ENCODE measurements at regions not wholly inside any gene's neighbourhood (a gene's known extent, or its start where the extent isn't known, plus 50 kb on each side); places are given as distances from the start of the nearest gene placed in this dataset.
"Not testable (repeated sequence)": the region's sequence is repeated elsewhere in the genome, so short reads cannot be mapped to it uniquely, and the experiment has no call there.

GRCh38 chr6:28685960-28686359 lies 160.3 kb downstream of the GPX5 start:
- not testable (repeated sequence) for H3K4me1 ChIP-seq (ENCODE audit: control insufficient read depth, insufficient read depth, low read length); H3K27ac ChIP-seq (ENCODE audit: low read length); H3K9me3 ChIP-seq (ENCODE audit: control insufficient read depth in 2 of 2, low read length in 2 of 2); H3K4me3 ChIP-seq (ENCODE audit: low read length in 2 of 2); H3K36me3 ChIP-seq (ENCODE audit: control insufficient read depth in 2 of 2, insufficient read depth in 2 of 2, low read length in 2 of 2); H3K9ac ChIP-seq (ENCODE audit: low read length in 2 of 2); H3K27me3 ChIP-seq (ENCODE audit: control insufficient read depth in 1 of 2, insufficient read depth in 2 of 2, low read length in 2 of 2)

GRCh38 chr6:28686446-28687027 lies 160.9 kb downstream of the GPX5 start:
- H3K36me3 ChIP-seq (ENCODE audit: control insufficient read depth in 2 of 2, insufficient read depth in 2 of 2, low read length in 2 of 2); H3K9ac ChIP-seq (ENCODE audit: low read length in 2 of 2); H3K27ac ChIP-seq (ENCODE audit: low read length); H3K27me3 ChIP-seq (ENCODE audit: control insufficient read depth in 1 of 2, insufficient read depth in 2 of 2, low read length in 2 of 2); H3K4me3 ChIP-seq (ENCODE audit: low read length in 2 of 2); H3K9me3 ChIP-seq (ENCODE audit: control insufficient read depth in 2 of 2, low read length in 2 of 2); H3K4me1 ChIP-seq (ENCODE audit: control insufficient read depth, insufficient read depth, low read length): not testable (repeated sequence)

GRCh38 chr6:28687309-28687981 lies 161.8 kb downstream of the GPX5 start:
- not testable (repeated sequence) for H3K27me3 ChIP-seq (ENCODE audit: control insufficient read depth in 1 of 2, insufficient read depth in 2 of 2, low read length in 2 of 2); H3K9ac ChIP-seq (ENCODE audit: low read length in 2 of 2); H3K4me3 ChIP-seq (ENCODE audit: low read length in 2 of 2); H3K36me3 ChIP-seq (ENCODE audit: control insufficient read depth in 2 of 2, insufficient read depth in 2 of 2, low read length in 2 of 2); H3K4me1 ChIP-seq (ENCODE audit: control insufficient read depth, insufficient read depth, low read length); H3K9me3 ChIP-seq (ENCODE audit: control insufficient read depth in 2 of 2, low read length in 2 of 2); H3K27ac ChIP-seq (ENCODE audit: low read length)

- not testable (repeated sequence) for H3K9ac ChIP-seq (ENCODE audit: low read length in 2 of 2); H3K4me1 ChIP-seq (ENCODE audit: control insufficient read depth, insufficient read depth, low read length); H3K36me3 ChIP-seq (ENCODE audit: control insufficient read depth in 2 of 2, insufficient read depth in 2 of 2, low read length in 2 of 2); H3K27ac ChIP-seq (ENCODE audit: low read length); H3K4me3 ChIP-seq (ENCODE audit: low read length in 2 of 2); H3K9me3 ChIP-seq (ENCODE audit: control insufficient read depth in 2 of 2, low read length in 2 of 2)
- H3K27me3 ChIP-seq (ENCODE audit: control insufficient read depth in 1 of 2, insufficient read depth in 2 of 2, low read length in 2 of 2): peaks cover 28 to 43% of the 10 kb centered on the region in 2 donors
Observed at GRCh38 chr6:28691991-28692390, 166.3 kb downstream of the GPX5 start.

GRCh38 chr6:28693033-28693750 lies 167.5 kb downstream of the GPX5 start:
- Histone ChIP-seq H3K36me3 (ENCODE audit: control insufficient read depth in 2 of 2, insufficient read depth in 2 of 2, low read length in 2 of 2) (no peaks in the 10 kb centered on the region), H3K27ac (ENCODE audit: low read length) (no peak overlapping the region), H3K9me3 (ENCODE audit: control insufficient read depth in 2 of 2, low read length in 2 of 2) (no peaks in the 10 kb centered on the region), H3K27me3 (ENCODE audit: control insufficient read depth in 1 of 2, insufficient read depth in 2 of 2, low read length in 2 of 2) (peaks cover 35 to 45% of the 10 kb centered on the region in 2 donors), H3K4me1 (ENCODE audit: control insufficient read depth, insufficient read depth, low read length) (no peaks in the 10 kb centered on the region), H3K4me3 (ENCODE audit: low read length in 2 of 2) (no peak overlapping the region), H3K9ac (ENCODE audit: low read length in 2 of 2) (no peak overlapping the region)

GRCh38 chr6:28693751-28694443 lies 168.2 kb downstream of the GPX5 start:
- Histone ChIP-seq H3K9me3 (ENCODE audit: control insufficient read depth in 2 of 2, low read length in 2 of 2) (no peaks in the 10 kb centered on the region), H3K27me3 (ENCODE audit: control insufficient read depth in 1 of 2, insufficient read depth in 2 of 2, low read length in 2 of 2) (peaks cover 35 to 45% of the 10 kb centered on the region in 2 donors), H3K9ac (ENCODE audit: low read length in 2 of 2) (no peak overlapping the region), H3K36me3 (ENCODE audit: control insufficient read depth in 2 of 2, insufficient read depth in 2 of 2, low read length in 2 of 2) (no peaks in the 10 kb centered on the region), H3K4me3 (ENCODE audit: low read length in 2 of 2) (peak overlapping the region; percentile 1 to 40), H3K27ac (ENCODE audit: low read length) (no peak overlapping the region), H3K4me1 (ENCODE audit: control insufficient read depth, insufficient read depth, low read length) (no peaks in the 10 kb centered on the region)

- Histone ChIP-seq H3K36me3 (ENCODE audit: control insufficient read depth in 2 of 2, insufficient read depth in 2 of 2, low read length in 2 of 2) (no peaks in the 10 kb centered on the region), H3K9me3 (ENCODE audit: control insufficient read depth in 2 of 2, low read length in 2 of 2) (no peaks in the 10 kb centered on the region), H3K4me3 (ENCODE audit: low read length in 2 of 2) (no peak overlapping the region), H3K9ac (ENCODE audit: low read length in 2 of 2) (no peak overlapping the region), H3K4me1 (ENCODE audit: control insufficient read depth, insufficient read depth, low read length) (no peaks in the 10 kb centered on the region), H3K27ac (ENCODE audit: low read length) (no peak overlapping the region), H3K27me3 (ENCODE audit: control insufficient read depth in 1 of 2, insufficient read depth in 2 of 2, low read length in 2 of 2) (peaks cover 38 to 45% of the 10 kb centered on the region in 2 donors)
Observed at GRCh38 chr6:28695715-28696114, 170.0 kb downstream of the GPX5 start.

- H3K27me3 ChIP-seq (ENCODE audit: control insufficient read depth in 1 of 2, insufficient read depth in 2 of 2, low read length in 2 of 2): peaks cover 38 to 45% of the 10 kb centered on the region in 2 donors
- no peak overlapping the region for H3K9ac ChIP-seq (ENCODE audit: low read length in 2 of 2)
- H3K4me3 ChIP-seq (ENCODE audit: low read length in 2 of 2): no peak overlapping the region
- no peaks in the 10 kb centered on the region for H3K36me3 ChIP-seq (ENCODE audit: control insufficient read depth in 2 of 2, insufficient read depth in 2 of 2, low read length in 2 of 2)
- no peaks in the 10 kb centered on the region for H3K4me1 ChIP-seq (ENCODE audit: control insufficient read depth, insufficient read depth, low read length)
- no peak overlapping the region for H3K27ac ChIP-seq (ENCODE audit: low read length)
- H3K9me3 ChIP-seq (ENCODE audit: control insufficient read depth in 2 of 2, low read length in 2 of 2): no peaks in the 10 kb centered on the region
Observed at GRCh38 chr6:28696167-28696566, 170.5 kb downstream of the GPX5 start.

GRCh38 chr6:28696682-28697081 lies 171.0 kb downstream of the GPX5 start:
- H3K9ac ChIP-seq (ENCODE audit: low read length in 2 of 2): no peak overlapping the region
- no peak overlapping the region for H3K27ac ChIP-seq (ENCODE audit: low read length)
- H3K4me3 ChIP-seq (ENCODE audit: low read length in 2 of 2): no peak overlapping the region
- no peaks in the 10 kb centered on the region for H3K36me3 ChIP-seq (ENCODE audit: control insufficient read depth in 2 of 2, insufficient read depth in 2 of 2, low read length in 2 of 2)
- H3K4me1 ChIP-seq (ENCODE audit: control insufficient read depth, insufficient read depth, low read length): no peaks in the 10 kb centered on the region
- no peaks in the 10 kb centered on the region for H3K9me3 ChIP-seq (ENCODE audit: control insufficient read depth in 2 of 2, low read length in 2 of 2)
- peaks cover 38 to 45% of the 10 kb centered on the region in 2 donors for H3K27me3 ChIP-seq (ENCODE audit: control insufficient read depth in 1 of 2, insufficient read depth in 2 of 2, low read length in 2 of 2)

- H3K27ac ChIP-seq (ENCODE audit: low read length): no peak overlapping the region
- no peaks in the 10 kb centered on the region for H3K36me3 ChIP-seq (ENCODE audit: control insufficient read depth in 2 of 2, insufficient read depth in 2 of 2, low read length in 2 of 2)
- H3K4me3 ChIP-seq (ENCODE audit: low read length in 2 of 2): no peak overlapping the region
- H3K9ac ChIP-seq (ENCODE audit: low read length in 2 of 2): no peak overlapping the region
- peaks cover 3 to 6% of the 10 kb centered on the region in 2 donors for H3K9me3 ChIP-seq (ENCODE audit: control insufficient read depth in 2 of 2, low read length in 2 of 2)
- H3K27me3 ChIP-seq (ENCODE audit: control insufficient read depth in 1 of 2, insufficient read depth in 2 of 2, low read length in 2 of 2): peaks cover 12 to 13% of the 10 kb centered on the region in 2 donors
- H3K4me1 ChIP-seq (ENCODE audit: control insufficient read depth, insufficient read depth, low read length): no peaks in the 10 kb centered on the region
Observed at GRCh38 chr6:28707387-28708282, 182.0 kb downstream of the GPX5 start.
